GM12865 (cell line): ENCODE measurements at regions not wholly inside any gene's neighbourhood (a gene's known extent, or its start where the extent isn't known, plus 50 kb on each side); places are given as distances from the start of the nearest gene placed in this dataset.

Experiments used
- DNase-seq: peaks from one replicate; pipeline ENCODE4 v3.0.0; 2010; ENCODE audit warnings: low read depth
- H3K4me3 ChIP-seq: 2 replicates; pipeline ENCODE4 v1.5.1; 2011; ENCODE audit warnings: mild to moderate bottlenecking, low read depth, low read length, control low read depth
- CTCF ChIP-seq: IDR thresholded peaks from 2 replicates; pipeline ENCODE4 v1.5.1; 2011; ENCODE audit warnings: low read length, control low read depth, low read depth, inconsistent platforms; ENCODE audit not compliant: insufficient read depth; ENCODE audit errors: missing control alignments

DNA sequence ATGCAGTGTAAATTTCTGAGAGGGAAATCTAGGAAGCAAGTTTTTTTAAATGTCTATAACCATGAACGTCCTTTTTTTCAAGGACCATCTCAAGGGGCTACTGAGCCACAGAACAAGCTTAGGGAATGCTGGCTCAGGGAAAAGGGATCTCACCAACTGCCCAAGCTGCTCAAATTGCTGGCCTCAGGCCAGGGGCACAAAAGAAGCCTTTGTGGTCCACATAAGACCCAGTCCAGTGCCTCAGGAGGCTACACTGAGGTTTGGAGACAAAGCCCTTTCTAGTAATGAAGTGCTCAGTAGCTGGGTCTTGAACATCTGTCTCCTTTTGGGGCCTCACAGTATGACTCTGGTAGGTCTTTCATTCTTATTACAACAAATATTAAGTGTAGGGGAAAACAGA, 305.5 kb downstream of the RAB28 start:
- no peak for TF ChIP-seq CTCF
- DNase-seq, result no peak

GRCh38 chr4:13176741-13177142, 307.4 kb downstream of the RAB28 start:
- H3K4me3 ChIP-seq, result no peak overlapping the region
- no peak for TF ChIP-seq CTCF
- no peak for DNase-seq

More for the DNA sequence above, 305.5 kb downstream of the RAB28 start:
- H3K4me3 ChIP-seq, result no peak overlapping the region

- DNase-seq, result no peak
- no peak for TF ChIP-seq CTCF
These were observed 309.2 kb downstream of the RAB28 start for GRCh38 chr4:13174926-13175325.

GRCh38 chr4:13174001-13174400, 310.1 kb downstream of the RAB28 start:
- H3K4me3 ChIP-seq, result no peak overlapping the region
- DNase-seq, result no peak
- TF ChIP-seq CTCF, result no peak

More at GRCh38 chr4:13174926-13175325, 309.2 kb downstream of the RAB28 start:
- H3K4me3 ChIP-seq, result no peak overlapping the region

DNA sequence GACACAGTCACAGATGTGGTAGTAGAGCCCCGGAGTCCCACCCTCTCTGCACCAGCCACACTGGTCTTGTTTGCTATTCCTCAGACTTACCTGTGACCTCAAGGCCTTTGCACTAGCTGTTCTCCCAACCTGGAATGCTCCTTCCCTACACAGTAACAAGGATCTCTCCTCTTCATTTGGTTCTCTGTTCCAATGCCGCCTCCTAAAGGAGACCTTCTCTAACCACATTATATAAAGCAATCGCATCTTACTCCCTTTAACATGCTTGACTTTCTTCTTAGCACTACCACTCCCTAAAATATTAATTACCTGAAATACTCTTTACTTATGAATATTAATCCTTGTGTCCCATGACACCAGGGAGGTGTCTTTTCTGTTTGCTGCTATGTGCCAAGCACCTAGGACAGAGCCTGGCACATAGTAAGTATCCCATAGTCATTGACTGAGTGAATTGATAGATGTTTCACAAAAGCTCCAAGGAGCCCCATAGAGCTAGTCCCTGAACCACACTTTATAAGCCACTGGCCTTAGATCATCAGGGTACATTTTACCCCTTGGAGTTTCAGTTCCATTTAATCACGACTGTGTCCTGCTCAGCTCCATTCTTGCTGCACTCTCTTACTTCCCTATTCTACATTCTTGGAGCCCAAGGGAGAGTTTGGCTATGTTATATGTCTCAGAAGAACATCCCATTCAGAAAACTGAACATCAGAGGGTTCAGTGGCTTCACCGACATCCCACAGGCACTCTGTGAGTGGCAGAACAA, 312.7 kb downstream of the RAB28 start:
- DNase-seq, result no peak
- no peak overlapping the region for H3K4me3 ChIP-seq
- TF ChIP-seq CTCF, result no peak

DNA sequence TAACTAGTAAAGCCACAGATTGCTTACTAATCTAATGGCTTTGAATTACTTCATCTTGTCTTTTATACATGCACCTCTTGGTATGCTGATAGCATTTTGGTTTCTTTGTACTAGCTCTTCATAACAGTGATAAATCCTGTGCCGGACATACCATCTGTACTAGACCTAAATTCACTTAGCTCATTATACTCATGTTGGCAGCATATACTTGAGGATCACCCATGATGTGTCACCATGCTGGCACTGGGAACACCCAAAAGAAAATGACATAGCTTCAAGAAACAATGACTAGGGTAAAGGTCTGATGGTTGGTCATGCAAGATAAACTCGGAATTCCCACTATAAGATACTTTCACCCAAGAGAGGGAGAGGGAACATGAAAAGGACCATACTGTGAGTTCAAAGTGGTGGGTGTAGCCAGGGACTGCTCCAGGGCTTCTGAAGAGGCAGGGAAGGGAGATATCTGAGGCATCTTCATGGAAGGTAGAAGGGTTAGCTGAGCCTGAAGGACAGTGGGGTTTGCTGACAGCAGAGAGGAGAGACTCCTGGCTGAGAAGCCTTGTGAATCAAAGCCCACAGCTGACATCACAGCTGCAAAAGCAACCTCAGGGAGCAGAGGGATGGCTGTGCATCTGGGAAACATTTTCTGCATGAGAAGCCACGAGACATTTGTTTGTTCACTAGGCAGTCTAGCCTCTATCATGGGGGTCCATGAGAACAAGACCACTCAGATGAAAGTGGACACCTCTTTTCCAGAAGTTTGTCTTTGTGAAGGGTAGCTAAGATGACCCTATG, 314.2 kb downstream of the RAB28 start:
- no peak for DNase-seq
- no peak overlapping the region for H3K4me3 ChIP-seq
- no peak for TF ChIP-seq CTCF
